NCI-H460 (cell line): ENCODE measurements at regions not wholly inside any gene's neighbourhood (a gene's known extent, or its start where the extent isn't known, plus 50 kb on each side); places are given as distances from the start of the nearest gene placed in this dataset.
"Not testable (repeated sequence)": the region's sequence is repeated elsewhere in the genome, so short reads cannot be mapped to it uniquely, and the experiment has no call there.

Experiments
- DNase-seq: peaks from one replicate; pipeline ENCODE4 v3.0.0-alpha.2; 2016; ENCODE audit warnings: low read depth; ENCODE audit errors: extremely low read depth

DNA sequence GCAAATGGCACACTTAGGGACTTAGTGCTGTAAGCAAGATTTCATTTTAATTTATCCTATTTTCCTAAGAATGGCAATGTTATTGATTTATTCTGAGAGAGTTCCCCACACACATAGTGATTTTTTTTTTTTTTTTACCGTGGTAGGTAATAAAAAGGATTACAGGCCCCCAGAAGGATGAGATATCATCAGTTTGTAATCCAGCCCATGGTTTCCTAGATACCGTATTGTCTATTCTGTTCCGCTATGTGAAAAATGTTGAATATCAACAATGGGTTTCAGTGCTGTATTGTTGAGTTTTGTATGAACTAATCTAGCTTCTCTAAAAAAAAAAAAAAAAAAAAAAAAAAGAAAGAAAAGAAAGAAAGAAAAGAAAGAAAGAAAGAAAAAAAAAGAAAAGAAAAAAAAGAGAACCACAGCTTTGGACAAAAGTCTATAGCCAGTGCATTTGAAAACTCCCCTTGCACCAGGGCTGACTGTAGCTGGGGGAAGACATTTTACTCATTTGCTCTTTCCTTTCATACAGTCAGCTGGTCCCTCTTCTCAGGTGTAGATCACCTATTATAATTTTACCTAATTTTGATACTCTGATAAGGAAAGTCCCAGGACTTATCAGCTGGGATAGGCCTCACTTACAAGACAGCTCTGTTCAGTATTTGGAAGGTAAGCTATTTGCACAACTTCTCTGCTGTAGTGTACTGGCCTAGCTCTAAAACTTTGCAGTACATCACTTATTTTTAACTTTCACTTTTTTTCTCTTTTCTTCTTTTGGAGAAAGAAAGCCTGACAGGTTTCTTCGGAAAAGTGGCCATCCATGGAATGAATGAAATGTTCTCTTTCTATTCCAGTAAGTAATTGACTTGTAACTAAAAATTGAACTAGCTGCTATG is 101.4 kb upstream of the SOX2 start:
- no peak for DNase-seq

DNA sequence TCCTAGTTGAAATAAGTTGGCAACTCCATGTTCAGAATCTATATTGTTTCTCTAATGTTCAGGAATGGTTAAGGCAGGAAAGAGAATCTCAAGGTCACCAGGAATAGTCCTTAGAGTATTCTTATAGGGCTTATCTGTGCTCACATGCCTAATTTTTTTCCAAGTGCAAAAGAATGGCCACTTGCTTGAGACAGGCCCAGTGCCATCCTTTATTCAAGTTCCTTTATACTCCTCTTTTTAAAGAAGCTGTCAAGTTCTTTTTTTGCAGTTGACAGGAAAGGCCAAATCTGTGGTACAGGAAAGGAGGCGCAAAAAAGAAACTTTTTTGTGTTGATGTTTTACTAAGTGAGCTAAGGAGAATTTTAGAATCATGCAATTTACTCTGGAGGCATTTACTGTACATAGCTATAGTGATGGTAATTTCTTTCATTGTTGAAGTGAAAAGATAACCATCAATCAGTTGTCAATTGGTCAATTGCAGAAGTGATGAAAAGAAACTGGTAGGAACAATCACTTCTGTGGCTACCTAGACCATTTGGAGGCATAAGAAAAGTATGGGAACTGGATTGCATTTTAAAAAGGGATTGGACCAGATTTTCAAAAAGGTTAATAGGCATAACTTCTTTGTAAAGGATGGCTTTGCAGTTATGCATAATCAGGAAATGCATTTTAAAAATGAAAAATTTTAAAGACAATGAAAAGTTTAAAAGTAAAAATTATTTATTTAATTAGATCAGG is 102.5 kb upstream of the SOX2 start:
- no peak for DNase-seq

DNA sequence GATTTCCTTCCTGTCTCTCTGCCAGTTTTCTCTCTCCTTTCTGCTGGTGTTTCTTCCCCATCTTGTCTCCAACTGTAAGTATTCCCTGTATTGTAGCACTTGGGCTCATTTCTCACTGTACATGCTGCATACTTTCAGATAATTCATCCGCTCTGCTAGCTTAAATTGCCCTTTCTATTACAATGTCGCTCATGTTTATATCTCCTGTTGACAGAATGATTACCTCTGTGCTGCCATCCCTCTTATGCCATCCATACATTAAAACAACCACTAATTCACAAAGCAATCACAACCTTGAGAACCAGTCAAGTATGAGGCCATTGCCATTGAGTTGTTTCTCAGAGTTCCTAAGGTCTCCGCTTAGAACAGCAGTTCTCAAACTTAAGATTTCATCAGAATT is 107.5 kb upstream of the SOX2 start:
- no peak for DNase-seq

DNA sequence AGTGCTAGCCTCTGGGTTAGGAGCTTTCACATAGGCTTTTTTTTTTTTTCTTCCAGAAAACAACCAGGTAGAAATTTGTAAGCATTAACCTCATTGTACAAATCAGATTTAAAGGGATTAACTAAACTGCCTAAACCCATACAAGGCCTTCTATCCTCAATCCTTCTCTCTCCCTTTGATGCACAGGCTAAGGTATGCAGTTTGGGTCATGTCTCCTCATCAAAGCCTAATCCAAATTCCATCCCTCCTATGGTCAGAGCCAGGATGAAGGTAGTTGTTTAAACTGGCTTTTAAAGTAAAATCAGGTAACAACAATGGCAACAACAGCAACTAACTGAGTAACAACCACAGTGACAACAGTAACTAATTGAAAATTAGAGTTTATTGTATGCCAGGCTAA is 115.6 kb upstream of the SOX2 start:
- DNase-seq, result no peak

DNA sequence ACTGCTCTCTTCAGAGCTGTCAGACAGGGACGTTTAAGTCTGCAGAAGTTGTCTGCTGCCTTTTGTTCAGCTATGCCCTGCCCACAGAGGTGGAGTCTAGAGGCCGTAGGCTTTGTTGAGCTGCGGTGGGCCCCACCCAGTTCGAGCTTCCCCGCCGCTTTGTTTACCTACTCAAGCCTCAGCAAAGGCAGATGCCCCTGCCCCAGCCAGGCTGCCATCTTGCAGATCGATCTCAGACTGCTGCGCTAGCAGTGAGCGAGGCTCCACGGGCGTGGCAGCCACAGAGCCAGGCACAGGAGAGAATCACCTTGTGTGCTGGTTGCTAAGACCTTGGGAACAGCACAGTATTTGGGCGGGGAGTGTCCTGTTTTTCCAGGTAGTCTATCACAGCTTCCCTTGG is 120.8 kb upstream of the SOX2 start:
- DNase-seq, result not testable (repeated sequence)

DNA sequence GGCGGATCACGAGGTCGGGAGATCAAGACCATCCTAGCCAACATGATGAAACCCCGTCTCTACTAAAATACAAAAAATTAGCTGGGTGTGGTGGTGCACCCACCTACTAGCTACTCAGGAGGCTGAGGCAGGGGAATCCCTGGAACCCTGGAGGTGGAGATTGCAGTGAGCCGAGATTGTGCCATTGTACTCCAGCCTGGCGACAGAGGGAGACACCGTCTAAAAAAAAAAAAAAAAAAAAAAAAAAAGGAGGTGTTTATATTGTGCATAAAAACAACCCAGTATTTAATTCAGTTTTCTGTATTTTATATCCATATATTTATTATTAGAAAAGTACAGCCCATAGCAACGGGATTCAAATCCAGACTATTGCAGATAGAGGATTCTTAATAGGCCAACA is 129.1 kb upstream of the SOX2 start:
- no peak for DNase-seq

DNA sequence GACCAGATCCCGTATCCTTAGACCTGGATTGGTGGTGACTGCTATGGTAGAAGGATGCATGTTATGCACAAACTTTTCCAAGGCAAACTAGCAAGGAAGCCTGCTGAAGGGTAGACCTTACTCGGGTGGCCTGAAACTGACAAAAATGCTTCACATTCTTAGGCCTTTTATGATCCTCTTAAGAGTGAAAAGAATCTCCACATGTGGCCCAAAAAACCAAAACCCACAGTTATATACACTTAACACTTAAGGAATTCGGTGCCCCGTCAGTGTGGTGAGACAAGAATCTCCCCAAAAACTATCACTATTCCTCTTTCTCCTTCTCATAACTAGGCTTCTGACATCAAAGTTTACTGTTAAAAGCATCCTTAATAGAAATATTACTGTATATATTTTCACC is 130.1 kb upstream of the SOX2 start:
- DNase-seq, result no peak

DNA sequence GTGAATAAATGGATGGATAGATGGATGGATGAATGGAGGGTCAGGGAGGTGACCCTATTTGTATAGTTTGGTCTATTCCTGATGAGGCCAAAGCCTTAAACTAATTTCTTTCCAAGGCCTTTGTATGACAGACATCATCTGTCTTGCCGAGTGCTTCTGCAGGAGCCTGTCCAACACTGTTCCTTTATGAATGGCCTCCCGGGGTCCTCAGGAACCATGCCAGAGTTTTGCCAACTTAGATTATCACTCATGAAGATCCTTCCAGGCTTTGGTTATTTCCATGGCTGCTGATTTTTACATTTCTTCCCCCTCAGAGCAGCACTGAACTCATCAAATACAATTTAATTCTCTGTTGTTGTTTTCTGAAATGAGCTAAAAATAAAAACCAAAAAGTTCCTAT is 133.0 kb upstream of the SOX2 start:
- DNase-seq, result no peak

DNA sequence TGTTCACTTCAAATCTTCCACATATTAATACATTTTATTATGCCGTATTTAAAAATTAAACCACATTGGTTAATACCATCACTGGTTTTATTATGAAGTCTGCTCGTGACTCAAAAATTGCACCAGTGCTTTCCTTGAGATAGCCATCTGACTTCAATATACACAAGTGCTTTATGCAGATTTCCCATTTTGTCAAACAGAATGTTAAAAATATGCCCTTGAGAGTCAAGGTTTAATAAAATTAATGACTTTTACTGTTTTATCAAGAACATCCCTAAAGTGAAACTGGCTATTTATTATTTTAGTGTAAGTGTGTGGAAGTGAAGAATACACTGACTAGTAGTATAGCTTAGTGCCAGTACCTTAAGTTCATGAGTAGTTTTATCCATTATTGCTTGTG is 139.3 kb upstream of the SOX2 start:
- DNase-seq, result no peak

DNA sequence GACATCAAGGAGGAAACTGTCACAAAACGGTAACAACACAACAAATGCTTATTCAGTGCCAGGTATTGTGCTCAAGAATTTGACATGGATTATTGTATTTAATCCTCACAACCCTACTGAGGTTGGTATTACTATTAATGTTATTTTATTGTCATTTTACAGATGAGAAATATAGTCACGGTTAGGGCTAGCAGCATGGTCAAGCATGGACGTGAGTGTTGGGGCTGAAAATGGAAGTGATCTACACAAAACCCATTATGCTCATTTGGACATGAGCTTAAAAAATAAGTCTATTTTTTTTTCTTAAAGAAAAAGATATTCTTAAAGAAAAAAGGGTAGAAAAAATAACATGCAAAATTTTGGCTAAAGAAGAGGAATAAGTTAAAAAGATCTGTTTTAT is 141.3 kb upstream of the SOX2 start:
- no peak for DNase-seq

DNA sequence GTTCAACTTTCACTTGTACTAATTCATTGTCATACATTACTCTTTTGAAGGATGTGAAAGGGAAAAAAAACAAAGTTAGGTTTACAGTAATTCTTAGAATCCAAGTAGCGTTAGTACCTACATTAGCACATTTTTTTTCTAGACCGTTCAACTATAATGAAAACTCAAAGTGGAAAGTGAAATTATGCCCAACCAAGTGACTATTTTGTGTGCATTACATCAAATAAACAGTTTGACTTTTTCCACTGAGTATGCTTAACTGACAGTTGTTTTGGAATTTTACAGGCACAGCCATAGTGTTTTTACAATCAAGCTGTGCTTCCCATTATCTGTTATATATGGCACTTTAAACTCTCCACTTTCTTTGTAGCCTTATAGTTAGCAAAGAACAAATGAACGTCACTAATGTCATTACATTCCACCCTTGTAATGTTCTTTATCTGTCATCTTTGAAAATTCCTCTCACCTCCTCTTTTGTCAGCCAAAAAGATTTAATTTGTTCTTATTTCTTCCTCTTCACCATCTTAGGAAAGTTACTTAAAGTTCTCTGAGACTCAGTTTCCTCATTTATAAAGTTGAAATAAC is 142.3 kb upstream of the SOX2 start:
- DNase-seq, result no peak

DNA sequence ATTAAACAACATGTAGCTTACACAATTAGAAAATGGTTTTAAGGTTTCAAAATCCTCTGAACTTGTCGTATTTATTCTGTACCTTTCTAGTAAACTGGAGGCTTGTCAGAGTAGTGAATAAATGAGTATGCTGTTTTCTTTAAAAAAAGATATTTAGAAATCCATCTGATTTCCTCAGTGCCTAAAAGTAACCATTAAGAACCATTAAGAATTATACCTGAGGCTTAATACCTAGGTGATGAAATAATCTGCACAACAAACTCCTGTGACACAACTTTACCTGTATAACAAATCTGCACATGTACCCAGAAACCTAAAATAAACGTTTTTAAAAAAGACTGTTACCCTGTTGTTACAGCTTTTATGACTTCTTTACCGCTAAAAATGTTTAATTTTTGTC is 143.0 kb upstream of the SOX2 start:
- no peak for DNase-seq

DNA sequence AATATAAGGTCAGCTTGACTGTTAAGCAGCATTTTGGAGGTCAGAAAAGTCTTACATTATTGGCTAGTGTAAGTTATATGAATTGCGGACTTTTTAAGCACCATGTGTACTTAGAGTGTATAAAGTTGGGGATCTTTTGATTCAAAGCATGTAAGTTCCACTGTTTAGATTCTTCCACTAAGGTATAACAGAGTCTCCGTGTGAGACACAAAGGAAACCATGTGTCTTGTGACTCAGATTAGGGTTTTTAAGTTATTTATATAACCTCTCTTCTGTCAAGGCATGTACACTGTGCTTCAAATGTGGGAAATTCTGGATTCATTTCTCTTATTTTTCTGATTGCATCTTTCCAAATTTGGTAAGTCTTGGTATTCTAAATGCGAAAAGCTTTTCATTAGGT is 143.5 kb upstream of the SOX2 start:
- DNase-seq, result no peak

DNA sequence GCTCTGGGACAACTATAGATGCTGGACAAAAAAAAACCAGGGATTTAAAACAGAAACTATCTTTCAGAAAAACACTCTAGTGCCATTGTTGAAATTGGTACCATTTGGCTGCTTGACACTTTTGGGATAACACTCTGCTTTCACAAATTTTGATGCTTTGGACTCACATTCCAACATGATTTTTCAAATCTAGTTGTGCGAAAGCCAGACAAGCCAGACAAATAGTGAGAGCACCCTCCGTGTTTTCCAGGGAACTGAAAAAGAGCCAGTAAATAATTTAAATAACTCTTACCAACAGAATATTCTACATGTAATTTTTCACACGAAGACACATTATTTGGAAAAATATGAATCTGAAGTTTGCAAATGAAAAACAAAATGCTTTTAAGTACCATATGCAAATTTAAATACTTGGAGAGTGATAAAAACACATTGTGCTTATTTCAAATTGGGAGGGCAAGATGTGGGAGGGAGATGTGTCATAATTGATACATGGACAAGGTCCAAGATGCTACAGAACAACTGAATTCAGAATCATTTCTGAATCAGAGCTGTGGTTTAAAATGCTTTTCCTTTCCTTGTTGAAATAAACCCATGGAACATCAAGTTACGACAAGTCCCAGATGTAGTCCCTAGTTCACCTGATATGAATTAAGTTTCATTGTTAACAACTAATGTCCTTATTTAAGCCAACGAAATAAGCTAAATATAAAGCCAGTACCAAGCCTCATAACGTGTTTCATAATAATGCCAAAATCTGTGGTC is 144.2 kb upstream of the SOX2 start:
- no peak for DNase-seq

DNA sequence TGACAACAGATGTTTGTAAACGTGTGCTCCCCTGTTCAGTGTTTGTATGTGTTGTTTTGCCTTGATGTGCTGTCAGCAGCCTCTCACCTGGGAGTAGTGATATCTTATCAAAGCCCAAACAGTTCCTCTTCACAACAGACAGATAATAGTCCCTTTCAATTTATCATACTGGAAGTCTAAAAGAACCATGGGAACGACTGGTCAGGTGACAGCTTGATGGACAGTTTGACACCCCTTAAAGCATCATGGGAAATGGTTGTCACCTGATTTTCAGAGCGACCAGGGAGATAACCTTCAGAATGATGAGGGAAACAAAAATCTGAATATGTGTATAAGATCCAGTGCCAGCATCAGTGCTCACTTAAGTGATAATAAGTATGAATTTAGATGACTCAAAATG is 146.3 kb upstream of the SOX2 start:
- no peak for DNase-seq

DNA sequence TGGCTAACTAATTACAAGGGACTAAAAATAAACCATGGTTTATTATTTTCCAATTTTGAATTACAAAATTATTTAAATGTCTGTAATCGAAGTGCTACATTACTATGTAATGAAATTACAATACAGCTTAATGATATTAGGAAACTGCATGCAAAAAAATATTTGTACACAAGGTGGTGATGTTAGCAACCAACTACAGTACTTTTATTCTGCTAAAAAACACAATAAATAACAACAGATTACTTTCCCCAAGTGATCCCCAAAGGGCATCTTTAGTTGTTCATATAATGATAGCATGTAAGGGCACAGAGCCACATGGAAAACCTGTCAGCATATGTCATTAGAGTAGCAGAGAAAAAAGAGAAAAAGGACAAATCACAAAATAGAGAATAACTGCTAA is 147.5 kb upstream of the SOX2 start:
- DNase-seq, result no peak

DNA sequence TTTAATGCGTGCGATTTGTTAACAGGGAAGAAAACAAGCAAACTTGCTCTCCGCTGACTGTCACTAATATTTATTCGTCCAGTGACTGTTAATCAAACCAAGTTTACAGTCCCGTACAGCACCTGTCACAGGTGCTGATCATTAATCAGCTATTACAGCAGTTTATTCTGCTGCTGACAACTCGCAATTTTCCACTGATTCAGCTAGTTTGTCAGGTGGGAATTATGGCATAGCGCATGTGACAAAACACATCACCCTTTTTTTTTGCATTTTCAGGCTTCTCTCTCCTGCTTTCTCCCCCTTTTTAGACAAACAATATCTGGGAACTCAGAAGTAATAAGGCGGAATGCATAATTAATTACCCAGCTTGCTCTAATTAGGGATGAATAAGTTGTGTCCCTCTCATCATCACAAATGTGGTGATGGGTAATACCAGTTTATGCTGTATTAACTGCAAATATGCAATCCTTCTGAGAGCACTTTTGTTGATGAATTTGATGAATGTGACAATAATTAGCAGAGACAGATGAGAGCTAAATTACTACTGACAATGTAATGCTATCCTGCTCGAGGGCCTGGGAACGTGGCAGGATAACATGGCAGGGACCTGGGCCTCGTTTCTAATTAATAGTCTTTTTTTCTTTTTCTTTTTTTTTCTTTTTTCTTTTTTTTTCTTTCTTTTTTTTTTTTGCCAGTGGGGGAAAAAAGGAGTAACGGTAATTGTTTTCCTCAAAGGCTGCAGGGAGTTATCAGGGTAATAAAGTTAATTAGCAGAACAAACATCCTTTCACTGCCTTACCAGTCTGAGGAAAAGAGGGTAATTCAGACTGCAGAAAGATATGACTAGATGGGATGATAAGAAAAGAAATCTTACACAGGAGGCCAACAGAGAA is 150.3 kb upstream of the SOX2 start:
- no peak for DNase-seq

DNA sequence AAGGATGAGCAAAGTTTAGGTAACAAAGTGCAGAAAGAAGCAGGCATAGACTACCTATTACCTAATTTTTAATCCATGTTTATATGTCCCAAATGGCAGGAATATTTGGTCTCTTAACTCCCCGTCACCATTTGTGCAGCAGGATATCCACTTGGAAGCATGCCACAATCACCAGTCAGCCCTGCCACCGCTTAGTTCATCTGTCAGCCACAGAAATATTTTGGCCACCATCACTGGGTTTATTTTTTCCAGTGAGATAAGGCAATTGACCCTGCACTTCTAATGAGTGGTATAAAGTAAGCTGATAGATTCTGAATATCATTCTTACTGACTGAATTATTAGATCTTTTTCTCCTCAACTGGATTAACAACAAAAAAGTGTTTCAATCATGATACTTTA is 152.9 kb upstream of the SOX2 start:
- no peak for DNase-seq

DNA sequence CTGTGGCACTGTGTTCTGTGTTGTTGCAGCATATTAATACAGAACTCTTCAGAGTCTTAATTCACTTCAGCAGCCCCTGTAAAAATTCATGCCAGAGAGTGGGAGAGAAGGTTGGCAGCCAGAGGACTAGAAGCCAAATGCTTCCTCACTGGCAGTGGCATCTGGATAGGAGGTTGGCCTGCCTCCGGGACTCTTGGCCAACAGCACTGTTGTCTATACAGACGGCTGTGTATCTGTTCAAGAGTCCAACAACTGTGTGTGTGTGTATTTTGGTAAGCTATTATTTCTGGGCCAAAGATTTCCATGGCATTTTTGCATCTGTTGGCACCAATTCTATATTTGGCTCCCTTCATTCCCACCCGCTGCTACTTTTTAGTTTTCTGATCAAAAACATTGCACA is 156.0 kb upstream of the SOX2 start:
- no peak for DNase-seq

DNA sequence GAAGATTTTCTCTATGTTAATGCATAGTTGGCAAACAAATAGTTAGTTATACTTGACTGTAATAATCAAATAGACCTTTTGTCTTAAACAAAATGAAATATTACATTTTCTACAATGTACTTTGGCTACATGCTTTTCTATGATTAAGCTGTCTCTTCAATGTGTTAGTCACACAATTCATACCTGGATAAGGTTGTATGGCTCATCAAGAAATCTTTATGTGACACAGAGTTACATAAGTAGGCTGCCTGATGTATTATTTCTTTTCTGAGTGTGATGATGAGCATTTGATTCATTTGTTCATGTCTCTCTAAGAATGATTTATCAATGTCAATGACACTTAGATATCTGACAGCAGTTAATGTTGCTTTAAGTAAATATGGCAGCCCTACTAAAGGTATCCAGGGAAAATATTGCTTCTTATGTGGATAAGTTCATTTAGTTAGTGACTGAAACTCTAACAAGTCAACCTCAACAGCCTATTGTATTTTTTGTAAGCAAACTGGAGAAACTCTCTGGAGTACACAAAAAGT is 157.4 kb upstream of the SOX2 start:
- DNase-seq, result no peak
